ENCODE measurements at regions not wholly inside any gene's neighbourhood (a gene's known extent, or its start where the extent isn't known, plus 50 kb on each side); places are given as distances from the start of the nearest gene placed in this dataset.

GRCh38 chr18:55121397-55122170 is 162.3 kb upstream of the CCDC68 start:
- TF ChIP-seq, protein P1, sequence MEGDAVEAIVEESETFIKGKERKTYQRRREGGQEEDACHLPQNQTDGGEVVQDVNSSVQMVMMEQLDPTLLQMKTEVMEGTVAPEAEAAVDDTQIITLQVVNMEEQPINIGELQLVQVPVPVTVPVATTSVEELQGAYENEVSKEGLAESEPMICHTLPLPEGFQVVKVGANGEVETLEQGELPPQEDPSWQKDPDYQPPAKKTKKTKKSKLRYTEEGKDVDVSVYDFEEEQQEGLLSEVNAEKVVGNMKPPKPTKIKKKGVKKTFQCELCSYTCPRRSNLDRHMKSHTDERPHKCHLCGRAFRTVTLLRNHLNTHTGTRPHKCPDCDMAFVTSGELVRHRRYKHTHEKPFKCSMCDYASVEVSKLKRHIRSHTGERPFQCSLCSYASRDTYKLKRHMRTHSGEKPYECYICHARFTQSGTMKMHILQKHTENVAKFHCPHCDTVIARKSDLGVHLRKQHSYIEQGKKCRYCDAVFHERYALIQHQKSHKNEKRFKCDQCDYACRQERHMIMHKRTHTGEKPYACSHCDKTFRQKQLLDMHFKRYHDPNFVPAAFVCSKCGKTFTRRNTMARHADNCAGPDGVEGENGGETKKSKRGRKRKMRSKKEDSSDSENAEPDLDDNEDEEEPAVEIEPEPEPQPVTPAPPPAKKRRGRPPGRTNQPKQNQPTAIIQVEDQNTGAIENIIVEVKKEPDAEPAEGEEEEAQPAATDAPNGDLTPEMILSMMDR (IDR thresholded peaks at IDR 0.05), result no peak
- TF ChIP-seq EZH2 (IDR thresholded peaks at IDR 0.05) (no peak), EZH2phosphoT487 (IDR thresholded peaks at IDR 0.05) (no peak)

Measured in neural progenitor cell (in vitro differentiated cells).